ENCODE measurements at regions not wholly inside any gene's neighbourhood (a gene's known extent, or its start where the extent isn't known, plus 50 kb on each side); places are given as distances from the start of the nearest gene placed in this dataset.

GRCh38 chr18:64392202-64392601 is 243.3 kb upstream of the LINC00305 start:
- no peak for TF ChIP-seq CTCF (optimal IDR thresholded peaks at IDR 0.05 in 1 of 3, IDR thresholded peaks at IDR 0.05 in 1 of 3, conservative IDR thresholded peaks at IDR 0.05 in 1 of 3; ENCODE audit: extremely low read depth in 1 of 3, insufficient read depth in 2 of 3, low read length in 3 of 3)
- TF ChIP-seq EZH2 (IDR thresholded peaks at IDR 0.05; ENCODE audit: low read length): no peak

Data from keratinocyte (primary cell).